IMR-90 (cell line): ENCODE measurements at regions not wholly inside any gene's neighbourhood (a gene's known extent, or its start where the extent isn't known, plus 50 kb on each side); places are given as distances from the start of the nearest gene placed in this dataset.

Experiments used
- ATAC-seq: fragments of 200-7000 bp; cut with Tn5 transposase; 2 replicates; pipeline ENCODE4 v1.9.1; 2020; ENCODE audit warnings: low read depth, mild to moderate bottlenecking, moderate library complexity
- BruUV-seq: library from RNA; stranded (reverse); fragments of 400-500 nt; replicated peaks from 2 replicates; lab custom pipeline; 2021; lab: Mats Ljungman, UMichigan
- CTCF ChIA-PET: fragments of 300-600 bp; formaldehyde crosslinking; extraction: SDS; loops from one replicate; lab custom pipeline; 2021; ENCODE audit warnings: antibody characterized with exemption; lab: Yijun Ruan, JAX
- POLR2A ChIA-PET: fragments of 300-600 bp; sonication (Branson Sonifier 250); formaldehyde crosslinking; loops from one replicate; lab custom pipeline; 2022; ENCODE audit warnings: antibody characterized with exemption; ENCODE audit not compliant: unreplicated experiment; lab: Charles Lee
- DNase-seq: peaks from one replicate; pipeline ENCODE4 v3.0.0; 2013
- H2AFZ ChIP-seq: replicated peaks from 2 replicates; pipeline ENCODE3; 2013; ENCODE audit warnings: low read length, mild to moderate bottlenecking; ENCODE audit not compliant: poor library complexity
- H2AK5ac ChIP-seq: 2 replicates; pipeline ENCODE4 v1.6.1; 2013; ENCODE audit warnings: low read depth, low read length, inconsistent platforms
- H2AK9ac ChIP-seq: replicated peaks from 2 replicates; pipeline ENCODE3; 2013; ENCODE audit warnings: mild to moderate bottlenecking, low read depth, low read length, moderate library complexity; ENCODE audit not compliant: poor library complexity
- H2BK120ac ChIP-seq: 2 replicates; pipeline ENCODE4 v1.6.1; 2013; ENCODE audit warnings: low read depth, low read length, inconsistent platforms
- H2BK15ac ChIP-seq: 3 replicates; pipeline ENCODE4 v1.6.1; 2013; ENCODE audit warnings: low read depth, low read length, inconsistent platforms
- H2BK20ac ChIP-seq: 2 replicates; pipeline ENCODE4 v1.6.1; 2013; ENCODE audit warnings: low read depth, mild to moderate bottlenecking, inconsistent platforms, low read length, moderate library complexity
- H2BK5ac ChIP-seq: 2 replicates; pipeline ENCODE4 v1.6.1; 2013; ENCODE audit warnings: mild to moderate bottlenecking, low read depth, low read length, inconsistent platforms; ENCODE audit not compliant: poor library complexity, severe bottlenecking
- H3K14ac ChIP-seq: replicated peaks from 2 replicates; pipeline ENCODE4 v1.6.1; 2013; ENCODE audit warnings: low read depth, low read length, inconsistent platforms
- H3K18ac ChIP-seq: 2 replicates; pipeline ENCODE4 v1.6.1; 2013; ENCODE audit warnings: low read depth, low read length, control low read depth
- H3K23ac ChIP-seq: 2 replicates; pipeline ENCODE4 v1.6.1; 2013; ENCODE audit warnings: low read depth, low read length, inconsistent platforms
- H3K27ac ChIP-seq: 2 replicates; pipeline ENCODE4 v1.5.1; 2013; ENCODE audit warnings: mild to moderate bottlenecking, control low read depth, low read length; ENCODE audit not compliant: insufficient read depth
- H3K27me3 ChIP-seq: 2 replicates; pipeline ENCODE4 v1.6.1; 2013; ENCODE audit warnings: low read length; ENCODE audit not compliant: control insufficient read depth, insufficient read depth
- H3K36me3 ChIP-seq: 2 replicates; pipeline ENCODE4 v1.6.1; 2013; ENCODE audit warnings: low read length, mixed read lengths; ENCODE audit not compliant: control insufficient read depth, insufficient read depth
- H3K4ac ChIP-seq: 2 replicates; pipeline ENCODE4 v1.6.1; 2013; ENCODE audit warnings: low read depth, low read length, inconsistent platforms
- H3K4me1 ChIP-seq: 2 replicates; pipeline ENCODE4 v1.6.1; 2013; ENCODE audit warnings: low read length, mixed read lengths; ENCODE audit not compliant: control insufficient read depth, insufficient read depth
- H3K4me2 ChIP-seq: 2 replicates; pipeline ENCODE4 v1.6.1; 2013; ENCODE audit warnings: low read depth, mild to moderate bottlenecking, control low read depth, low read length, moderate library complexity
- H3K4me3 ChIP-seq: 2 replicates; pipeline ENCODE4 v1.5.1; 2013; ENCODE audit warnings: low read depth, mild to moderate bottlenecking, control low read depth, low read length, moderate library complexity; ENCODE audit not compliant: insufficient read depth
- H3K56ac ChIP-seq: 2 replicates; pipeline ENCODE4 v1.6.1; 2013; ENCODE audit warnings: low read length, inconsistent platforms; ENCODE audit not compliant: insufficient read depth; ENCODE audit errors: extremely low read depth
- H3K79me1 ChIP-seq, 2 experiments: 2 replicates each; pipeline ENCODE4 v1.6.1; 2013; ENCODE audit warnings: low read length in 2 of 2, inconsistent platforms in 1 of 2, low read depth in 1 of 2
- H3K9ac ChIP-seq: 2 replicates; pipeline ENCODE4 v1.6.1; 2013; ENCODE audit warnings: low read depth, low read length, control low read depth
- H3K9me1 ChIP-seq: 2 replicates; pipeline ENCODE4 v1.6.1; 2013; ENCODE audit warnings: low read length, inconsistent platforms; ENCODE audit not compliant: insufficient read depth
- H3K9me3 ChIP-seq: 2 replicates; pipeline ENCODE4 v1.6.1; 2013; ENCODE audit warnings: low read length; ENCODE audit not compliant: control insufficient read depth, insufficient read depth
- H4K20me1 ChIP-seq: 2 replicates; pipeline ENCODE4 v1.6.1; 2013; ENCODE audit warnings: low read length, inconsistent platforms; ENCODE audit not compliant: insufficient read depth
- H4K5ac ChIP-seq: 2 replicates; pipeline ENCODE4 v1.6.1; 2013; ENCODE audit warnings: mild to moderate bottlenecking, low read depth, low read length, control low read depth
- H4K8ac ChIP-seq, 2 experiments: 2 replicates each; pipeline ENCODE4 v1.6.1; 2013; ENCODE audit warnings: low read depth in 2 of 2, low read length in 2 of 2, control low read depth in 1 of 2, inconsistent platforms in 1 of 2
- H4K91ac ChIP-seq: 2 replicates; pipeline ENCODE4 v1.6.1; 2013; ENCODE audit warnings: low read depth, low read length, inconsistent platforms; ENCODE audit not compliant: insufficient read depth
- CEBPB ChIP-seq: IDR thresholded peaks from 2 replicates; pipeline ENCODE4 v1.6.1; 2012; ENCODE audit warnings: low read depth, low read length, improper control_type of control experiment
- FOS ChIP-seq: fragments of 150-350 bp; IDR thresholded peaks from 2 replicates; pipeline ENCODE4 v1.6.1; 2016; ENCODE audit warnings: low read depth, low read length
- MAZ ChIP-seq: IDR thresholded peaks from 2 replicates; pipeline ENCODE4 v1.6.1; 2012; ENCODE audit warnings: low read depth, mild to moderate bottlenecking, low read length, improper control_type of control experiment, moderate library complexity, borderline replicate concordance
- MXI1 ChIP-seq: IDR thresholded peaks from 2 replicates; pipeline ENCODE4 v1.6.1; 2012; ENCODE audit warnings: low read depth, mild to moderate bottlenecking, low read length, moderate library complexity, borderline replicate concordance
- RCOR1 ChIP-seq: IDR thresholded peaks from 2 replicates; pipeline ENCODE4 v1.6.1; 2012; ENCODE audit warnings: mild to moderate bottlenecking, low read length, improper control_type of control experiment; ENCODE audit not compliant: insufficient replicate concordance
- RFX5 ChIP-seq: IDR thresholded peaks from 2 replicates; pipeline ENCODE4 v1.8.0; 2012; ENCODE audit warnings: low read depth, mild to moderate bottlenecking, low read length, moderate library complexity
- SMC3 ChIP-seq: fragments of 150-350 bp; IDR thresholded peaks from 2 replicates; pipeline ENCODE4 v1.6.1; 2016; ENCODE audit warnings: low read depth, mild to moderate bottlenecking, antibody characterized with exemption, low read length, moderate library complexity
- WGBS, 2 experiments: methylation state at CpG; one replicate each; pipeline versions ENCODE4 v1.1.5 to v1.1.7; 2013; ENCODE audit warnings: missing lambda C conversion rate in 2 of 2; ENCODE audit not compliant: insufficient read length in 1 of 2; ENCODE audit errors: extremely low coverage in 2 of 2; 5-methylcytosine and 5-hydroxymethylcytosine counted together
- dilution Hi-C: fragments of 300-500 bp; cut with HindIII; formaldehyde crosslinking; loops from one replicate; pipeline ENCODE4 v1.14.3; 2018; ENCODE audit warnings: low sequenced_read_pairs; ENCODE audit not compliant: unreplicated experiment
- in situ Hi-C: fragments of 300-500 bp; cut with MboI; formaldehyde crosslinking; loops from 3 replicates; pipeline ENCODE4 v1.14.3; 2019; ENCODE audit warnings: low sequenced_read_pairs, inconsistent platforms, mixed read lengths
- intact Hi-C: fragments of 100-400 bp; cut with micrococcal nuclease; formaldehyde crosslinking; loops from 2 replicates; pipeline ENCODE4 v1.10.0; 2022
- TF ChIP-seq, protein P1 (sequence below): fragments of 150-350 bp; IDR thresholded peaks from 2 replicates; pipeline ENCODE4 v1.6.1; 2016; ENCODE audit warnings: low read depth, mild to moderate bottlenecking, low read length, moderate library complexity, borderline replicate concordance
- TF ChIP-seq, protein P2 (sequence below): fragments of 150-350 bp; IDR thresholded peaks from 2 replicates; pipeline ENCODE4 v1.6.1; 2017; ENCODE audit warnings: mild to moderate bottlenecking, antibody characterized with exemption, low read length, low read depth

GRCh38 chr2:216259081-216259480, 113.2 kb downstream of the MARCHF4 start:
- ChIA-PET POLR2A (no interaction called here), CTCF (no interaction called here)
- intact Hi-C loops (no loop called here), dilution Hi-C loops (no loop called here), in situ Hi-C loops (no loop called here)
- H3K56ac ChIP-seq, result no peak overlapping the region
- no peak overlapping the region for H2BK120ac ChIP-seq
- H3K4me3 ChIP-seq, result no peak overlapping the region
- ATAC-seq (no peak), DNase-seq (no peak)
- H3K36me3 ChIP-seq, result peaks cover 2% of the 10 kb centered on the region
- H3K4ac ChIP-seq, result no peak overlapping the region
- H4K8ac ChIP-seq, result no peak overlapping the region
- H3K27me3 ChIP-seq, result no peaks in the 10 kb centered on the region
- peaks cover 5% of the 10 kb centered on the region; the same call in 1 of the 2 replicates for H3K4me1 ChIP-seq
- no peak overlapping the region for H4K5ac ChIP-seq
- no peak overlapping the region for H2BK5ac ChIP-seq
- no peak overlapping the region for H3K23ac ChIP-seq
- H4K20me1 ChIP-seq, result no peaks in the 10 kb centered on the region; the same call in 1 of the 2 replicates
- no peak overlapping the region for H2AFZ ChIP-seq
- H2BK15ac ChIP-seq, result no peak overlapping the region
- no peak overlapping the region for H3K27ac ChIP-seq
- H3K4me2 ChIP-seq, result no peak overlapping the region
- 88% methylated on average over 3 of the region's 8 CpGs; no CpG with 5 or more reads in 1 of the 2 experiments for WGBS, 2 experiments
- H3K14ac ChIP-seq, result no peak overlapping the region
- no peak overlapping the region for H2BK20ac ChIP-seq
- peak overlapping the region; percentile 20 for H2AK9ac ChIP-seq
- no peak overlapping the region for H4K91ac ChIP-seq
- H3K9ac ChIP-seq, result no peak overlapping the region
- TF ChIP-seq RCOR1 (no peak), SMC3 (no peak), RFX5 (no peak), MAZ (no peak), MXI1 (no peak), FOS (no peak), CEBPB (no peak)
- TF ChIP-seq, protein P1, sequence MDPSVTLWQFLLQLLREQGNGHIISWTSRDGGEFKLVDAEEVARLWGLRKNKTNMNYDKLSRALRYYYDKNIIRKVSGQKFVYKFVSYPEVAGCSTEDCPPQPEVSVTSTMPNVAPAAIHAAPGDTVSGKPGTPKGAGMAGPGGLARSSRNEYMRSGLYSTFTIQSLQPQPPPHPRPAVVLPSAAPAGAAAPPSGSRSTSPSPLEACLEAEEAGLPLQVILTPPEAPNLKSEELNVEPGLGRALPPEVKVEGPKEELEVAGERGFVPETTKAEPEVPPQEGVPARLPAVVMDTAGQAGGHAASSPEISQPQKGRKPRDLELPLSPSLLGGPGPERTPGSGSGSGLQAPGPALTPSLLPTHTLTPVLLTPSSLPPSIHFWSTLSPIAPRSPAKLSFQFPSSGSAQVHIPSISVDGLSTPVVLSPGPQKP, result no peak
- TF ChIP-seq, protein P2, sequence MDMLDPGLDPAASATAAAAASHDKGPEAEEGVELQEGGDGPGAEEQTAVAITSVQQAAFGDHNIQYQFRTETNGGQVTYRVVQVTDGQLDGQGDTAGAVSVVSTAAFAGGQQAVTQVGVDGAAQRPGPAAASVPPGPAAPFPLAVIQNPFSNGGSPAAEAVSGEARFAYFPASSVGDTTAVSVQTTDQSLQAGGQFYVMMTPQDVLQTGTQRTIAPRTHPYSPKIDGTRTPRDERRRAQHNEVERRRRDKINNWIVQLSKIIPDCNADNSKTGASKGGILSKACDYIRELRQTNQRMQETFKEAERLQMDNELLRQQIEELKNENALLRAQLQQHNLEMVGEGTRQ, result no peak
- no peak overlapping the region for H2AK5ac ChIP-seq
- H3K18ac ChIP-seq, result no peak overlapping the region
- no peaks in the 10 kb centered on the region for H3K79me1 ChIP-seq
- BruUV-seq, result no TSS peak
- H3K9me1 ChIP-seq, result peaks cover 11% of the 10 kb centered on the region
- H3K9me3 ChIP-seq, result no peaks in the 10 kb centered on the region
